ENCODE measurements at regions not wholly inside any gene's neighbourhood (a gene's known extent, or its start where the extent isn't known, plus 50 kb on each side); places are given as distances from the start of the nearest gene placed in this dataset.
A peak's percentile ranks its signal among the peaks of the same experiment; 100 is the strongest.

- TF ChIP-seq CTCF (IDR thresholded peaks at IDR 0.05; ENCODE audit: insufficient read depth, low read depth, low read length, missing control alignments) = no peak
- no peak overlapping the region for H3K4me3 ChIP-seq (ENCODE audit: low read depth, low read length)
- no peak for DNase-seq (ENCODE audit: low read depth)
These were observed 216.1 kb downstream of the SHQ1 start for GRCh38 chr3:72632129-72632528.

- no peak overlapping the region for H3K4me3 ChIP-seq (ENCODE audit: low read depth, low read length)
- no peak for TF ChIP-seq CTCF (IDR thresholded peaks at IDR 0.05; ENCODE audit: insufficient read depth, low read depth, low read length, missing control alignments)
- DNase-seq (ENCODE audit: low read depth) = no peak
These were observed 217.3 kb downstream of the SHQ1 start for GRCh38 chr3:72630969-72631344.

- no peak for TF ChIP-seq CTCF (IDR thresholded peaks at IDR 0.05; ENCODE audit: insufficient read depth, low read depth, low read length, missing control alignments)
- DNase-seq (ENCODE audit: low read depth) = no peak
These were observed 217.8 kb downstream of the SHQ1 start for GRCh38 chr3:72630327-72630968.

GRCh38 chr3:72629191-72629631 is 219.0 kb downstream of the SHQ1 start:
- TF ChIP-seq CTCF (IDR thresholded peaks at IDR 0.05; ENCODE audit: insufficient read depth, low read depth, low read length, missing control alignments) = no peak
- peak; percentile 25 for DNase-seq (ENCODE audit: low read depth)
- no peak overlapping the region for H3K4me3 ChIP-seq (ENCODE audit: low read depth, low read length)

More at GRCh38 chr3:72630327-72630968, 217.8 kb downstream of the SHQ1 start:
- no peak overlapping the region for H3K4me3 ChIP-seq (ENCODE audit: low read depth, low read length)

- no peak for TF ChIP-seq CTCF (IDR thresholded peaks at IDR 0.05; ENCODE audit: insufficient read depth, low read depth, low read length, missing control alignments)
- no peak for DNase-seq (ENCODE audit: low read depth)
- no peak overlapping the region for H3K4me3 ChIP-seq (ENCODE audit: low read depth, low read length)
These were observed 220.2 kb downstream of the SHQ1 start for GRCh38 chr3:72628065-72628464.

GRCh38 chr3:72627271-72627670 is 221.0 kb downstream of the SHQ1 start:
- H3K4me3 ChIP-seq (ENCODE audit: low read depth, low read length) = no peak overlapping the region
- no peak for TF ChIP-seq CTCF (IDR thresholded peaks at IDR 0.05; ENCODE audit: insufficient read depth, low read depth, low read length, missing control alignments)
- DNase-seq (ENCODE audit: low read depth) = peak; percentile 29

Data from GM12865 (cell line).